CD14-positive monocyte (primary cell): ENCODE measurements at regions not wholly inside any gene's neighbourhood (a gene's known extent, or its start where the extent isn't known, plus 50 kb on each side); places are given as distances from the start of the nearest gene placed in this dataset.

ENCODE experiments used
- DNase-seq, 3 donors: peaks; one replicate each; pipeline ENCODE4 v3.0.0-alpha.2; 2011 to 2022
- H2AFZ ChIP-seq: 2 replicates; pipeline ENCODE4 v1.6.0; 2012; ENCODE audit warnings: mild to moderate bottlenecking, low read depth, low read length, inconsistent platforms; ENCODE audit not compliant: insufficient read depth, poor library complexity, severe bottlenecking
- H3K27ac ChIP-seq, 2 donors: 1 replicate in 1 of 2; 2 replicates in 1 of 2; pipeline ENCODE4 v1.5.1; 2012 to 2013; ENCODE audit warnings: low read length in 2 of 2, control low read depth in 1 of 2, inconsistent platforms in 1 of 2, low read depth in 1 of 2, mild to moderate bottlenecking in 1 of 2
- H3K27me3 ChIP-seq, 2 donors: one replicate each; pipeline versions ENCODE4 v1.6.0 to v1.6.1; 2011 to 2013; ENCODE audit warnings: low read length in 2 of 2; ENCODE audit not compliant: control insufficient read depth in 2 of 2, insufficient read depth in 2 of 2
- H3K36me3 ChIP-seq, 2 donors: replicated peaks in 1 of 2; 1 replicate in 1 of 2; 2 replicates in 1 of 2; pipeline versions ENCODE4 v1.5.1 to v1.6.1; 2012 to 2013; ENCODE audit warnings: low read length in 2 of 2, control low read depth in 1 of 2, inconsistent platforms in 1 of 2, mild to moderate bottlenecking in 1 of 2; ENCODE audit not compliant: insufficient read depth in 2 of 2, control insufficient read depth in 1 of 2
- H3K4me1 ChIP-seq, 2 donors: 1 replicate in 1 of 2; 2 replicates in 1 of 2; pipeline versions ENCODE4 v1.5.1 to v1.6.1; 2012 to 2013; ENCODE audit warnings: low read length in 2 of 2, control low read depth in 1 of 2, inconsistent platforms in 1 of 2, mild to moderate bottlenecking in 1 of 2, moderate library complexity in 1 of 2; ENCODE audit not compliant: insufficient read depth in 2 of 2, control insufficient read depth in 1 of 2
- H3K4me2 ChIP-seq: replicated peaks from 2 replicates; pipeline ENCODE3; 2012; ENCODE audit warnings: low read length, moderate library complexity, mild to moderate bottlenecking; ENCODE audit not compliant: poor library complexity, severe bottlenecking; ENCODE audit errors: extremely low read depth
- H3K4me3 ChIP-seq, 3 experiments: fragments of 200-600 bp in 1 of 3; sonication (generic) in 1 of 3; replicated peaks in 1 of 3; 1 replicate in 2 of 3; 2 replicates in 1 of 3; pipeline ENCODE4 v1.5.1; 2011 to 2013; ENCODE audit warnings: low read length in 3 of 3, mild to moderate bottlenecking in 3 of 3, control low read depth in 2 of 3, low read depth in 2 of 3, inconsistent platforms in 1 of 3, moderate library complexity in 1 of 3
- H3K79me2 ChIP-seq: 2 replicates; pipeline ENCODE4 v1.6.0; 2012; ENCODE audit warnings: mild to moderate bottlenecking, control low read depth, inconsistent platforms, low read length, moderate library complexity; ENCODE audit not compliant: insufficient read depth
- H3K9ac ChIP-seq: 2 replicates; pipeline ENCODE4 v1.6.0; 2017; ENCODE audit warnings: low read length, mild to moderate bottlenecking; ENCODE audit not compliant: insufficient read depth, poor library complexity, severe bottlenecking
- H3K9me3 ChIP-seq, 2 donors: replicated peaks in 1 of 2; 1 replicate in 1 of 2; 2 replicates in 1 of 2; pipeline versions ENCODE4 v1.5.1 to v1.6.1; 2012 to 2013; ENCODE audit warnings: low read length in 2 of 2, control low read depth in 1 of 2; ENCODE audit not compliant: control insufficient read depth in 1 of 2, insufficient read depth in 1 of 2
- H4K20me1 ChIP-seq: 2 replicates; pipeline ENCODE4 v1.6.0; 2012; ENCODE audit warnings: mild to moderate bottlenecking, low read length, control low read depth, moderate library complexity; ENCODE audit not compliant: insufficient read depth
- H3K27ac Mint-ChIP-seq, 7 donors: one replicate each; pipeline ENCODE4 v1.8.0; 2020; ENCODE audit warnings: mild to moderate bottlenecking in 7 of 7, mixed read lengths in 7 of 7, moderate library complexity in 6 of 7, inconsistent platforms in 2 of 7
- H3K27me3 Mint-ChIP-seq, 3 donors: one replicate each; pipeline ENCODE4 v1.8.0; 2021 to 2022; ENCODE audit warnings: low read depth in 3 of 3, mild to moderate bottlenecking in 3 of 3, mixed read lengths in 3 of 3, moderate library complexity in 3 of 3, inconsistent platforms in 1 of 3
- H3K36me3 Mint-ChIP-seq, 2 donors: one replicate each; pipeline ENCODE4 v1.8.0; 2020; ENCODE audit warnings: mixed read lengths in 2 of 2, inconsistent platforms in 1 of 2, mild to moderate bottlenecking in 1 of 2
- H3K4me1 Mint-ChIP-seq: one replicate; pipeline ENCODE4 v1.8.0; 2020; ENCODE audit warnings: mild to moderate bottlenecking, mixed read lengths
- H3K4me3 Mint-ChIP-seq, 2 donors: one replicate each; pipeline ENCODE4 v1.8.0; 2020; ENCODE audit warnings: mild to moderate bottlenecking in 2 of 2, mixed read lengths in 2 of 2, moderate library complexity in 1 of 2
- H3K9me3 Mint-ChIP-seq, 7 donors: one replicate each; pipeline ENCODE4 v1.8.0; 2020 to 2022; ENCODE audit warnings: mixed read lengths in 7 of 7, mild to moderate bottlenecking in 6 of 7, moderate library complexity in 6 of 7, inconsistent platforms in 2 of 7
- CTCF ChIP-seq: fragments of 200-600 bp; IDR thresholded peaks from one replicate; pipeline ENCODE4 v1.8.0; 2022; ENCODE audit warnings: antibody characterized with exemption, mild to moderate bottlenecking
- WGBS: methylation state at CpG from one replicate; pipeline ENCODE4 v1.1.5; 2013; ENCODE audit warnings: missing lambda C conversion rate; ENCODE audit not compliant: insufficient coverage; 5-methylcytosine and 5-hydroxymethylcytosine counted together
- intact Hi-C, 2 donors: fragments of 100-400 bp; cut with micrococcal nuclease; formaldehyde crosslinking; loops; one replicate each; pipeline versions ENCODE4 v1.15.0 to v1.15.1; 2023

- H3K4me1 Mint-ChIP-seq = peaks cover 23% of the 10 kb centered on the region
Measured at GRCh38 chr6:2551705-2552104, 199.0 kb downstream of the MYLK4 start.

DNA sequence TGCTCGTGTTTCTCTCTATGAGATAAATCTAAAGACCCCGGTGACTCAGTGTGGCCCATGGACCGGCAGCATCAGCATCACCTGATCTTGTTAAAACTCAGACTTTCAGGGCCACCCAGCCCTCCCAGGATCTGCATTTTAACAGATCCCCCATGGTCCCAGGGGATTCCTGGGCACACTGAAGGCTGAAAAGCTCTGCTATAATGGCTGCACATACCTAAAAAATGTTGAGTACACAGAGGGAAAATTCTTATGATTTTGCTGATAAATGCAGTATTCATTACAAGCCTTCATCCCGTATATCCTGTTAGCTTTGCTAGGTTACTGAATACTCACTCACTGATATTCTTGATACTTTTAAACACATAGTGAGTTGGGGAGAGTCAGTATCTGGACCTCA, 200.5 kb downstream of the MYLK4 start:
- TF ChIP-seq CTCF = no peak
- no peak for DNase-seq
- H4K20me1 ChIP-seq = no peaks in the 10 kb centered on the region
- no peak overlapping the region for H3K9ac ChIP-seq
- H3K4me3 ChIP-seq = no peak overlapping the region
- H3K27ac ChIP-seq = no peak overlapping the region
- peaks cover 4 to 14% of the 10 kb centered on the region in 2 donors for H3K36me3 Mint-ChIP-seq
- H2AFZ ChIP-seq = no peak overlapping the region
- H3K4me3 Mint-ChIP-seq = no peak overlapping the region
- H3K36me3 ChIP-seq = no peaks in the 10 kb centered on the region
- H3K4me1 ChIP-seq = peaks cover 30 to 34% of the 10 kb centered on the region in 2 donors
- intact Hi-C loops = no loop called here
- peaks cover 0 to 2% (median 0%) of the 10 kb centered on the region in 7 donors for H3K9me3 Mint-ChIP-seq
- H3K9me3 ChIP-seq = no peaks in the 10 kb centered on the region
- peaks cover 12 to 22% of the 10 kb centered on the region in 2 donors for H3K27me3 ChIP-seq
- H3K27me3 Mint-ChIP-seq = peaks cover 30 to 41% (median 32%) of the 10 kb centered on the region in 3 donors
- H3K4me1 Mint-ChIP-seq = peaks cover 37% of the 10 kb centered on the region
- no peaks in the 10 kb centered on the region for H3K79me2 ChIP-seq
- no peak overlapping the region for H3K4me2 ChIP-seq
- 93% methylated on average over 3 of the region's 4 CpGs for WGBS
- H3K27ac Mint-ChIP-seq = no peak overlapping the region

More at GRCh38 chr6:2551705-2552104, 199.0 kb downstream of the MYLK4 start:
- DNase-seq = no peak
- Mint-ChIP-seq H3K27me3 (peaks cover 25 to 32% (median 29%) of the 10 kb centered on the region in 3 donors), H3K9me3 (peaks cover 0 to 2% (median 0%) of the 10 kb centered on the region in 7 donors), H3K27ac (no peak overlapping the region), H3K36me3 (peaks cover 0 to 6% of the 10 kb centered on the region in 2 donors), H3K4me3 (no peak overlapping the region)
- H3K79me2 ChIP-seq = no peaks in the 10 kb centered on the region
- no peaks in the 10 kb centered on the region for H3K9me3 ChIP-seq
- no peaks in the 10 kb centered on the region for H4K20me1 ChIP-seq
- no peak overlapping the region for H2AFZ ChIP-seq
- H3K27me3 ChIP-seq = peaks cover 4 to 16% of the 10 kb centered on the region in 2 donors
- H3K4me3 ChIP-seq = no peak overlapping the region
- 90% methylated on average over 2 of the region's 3 CpGs for WGBS
- peaks cover 20 to 21% of the 10 kb centered on the region in 2 donors for H3K4me1 ChIP-seq
- H3K36me3 ChIP-seq = no peaks in the 10 kb centered on the region
- H3K4me2 ChIP-seq = no peak overlapping the region
- H3K9ac ChIP-seq = no peak overlapping the region
- intact Hi-C loops = no loop called here
- TF ChIP-seq CTCF = no peak
- H3K27ac ChIP-seq = no peak overlapping the region
